RWPE2 (cell line): ENCODE measurements at regions not wholly inside any gene's neighbourhood (a gene's known extent, or its start where the extent isn't known, plus 50 kb on each side); places are given as distances from the start of the nearest gene placed in this dataset.
A peak's percentile ranks its signal among the peaks of the same experiment; 100 is the strongest.

Experiments used
- ATAC-seq: fragments of 200-7000 bp; cut with Tn5 transposase; 3 replicates; pipeline ENCODE4 v1.9.1; 2021; ENCODE audit warnings: low read depth
- DNase-seq: peaks from one replicate; pipeline ENCODE4 v3.0.0-alpha.2; 2020; ENCODE audit warnings: low spot score
- H3K27ac ChIP-seq: fragments of 450-650 bp; 2 replicates; pipeline ENCODE4 v1.5.1; 2017; ENCODE audit warnings: mild to moderate bottlenecking; ENCODE audit not compliant: poor library complexity, severe bottlenecking
- H3K27me3 ChIP-seq: fragments of 250-450 bp; sonication (Bioruptor Pico); 2 replicates; pipeline ENCODE4 v1.5.1; 2021; ENCODE audit warnings: mild to moderate bottlenecking, moderate library complexity; ENCODE audit not compliant: insufficient read depth, poor library complexity, severe bottlenecking
- H3K36me3 ChIP-seq: fragments of 250-450 bp; sonication (Bioruptor Pico); 2 replicates; pipeline ENCODE4 v1.5.1; 2020; ENCODE audit warnings: low read depth, mild to moderate bottlenecking, moderate library complexity
- H3K4me1 ChIP-seq: fragments of 250-450 bp; sonication (Bioruptor Pico); 2 replicates; pipeline ENCODE4 v1.5.1; 2021; ENCODE audit warnings: mild to moderate bottlenecking, moderate library complexity; ENCODE audit not compliant: insufficient read depth, poor library complexity, severe bottlenecking
- H3K4me3 ChIP-seq: fragments of 250-450 bp; sonication (Bioruptor Pico); 2 replicates; pipeline ENCODE4 v1.5.1; 2021; ENCODE audit warnings: mild to moderate bottlenecking, moderate library complexity; ENCODE audit not compliant: severe bottlenecking
- H3K9me3 ChIP-seq: fragments of 250-450 bp; sonication (Bioruptor Pico); 2 replicates; pipeline ENCODE4 v1.5.1; 2021; ENCODE audit warnings: mild to moderate bottlenecking, moderate library complexity; ENCODE audit not compliant: severe bottlenecking
- CTCF ChIP-seq: fragments of 450-650 bp; IDR thresholded peaks from one replicate; pipeline ENCODE4 v1.5.1; 2017; ENCODE audit warnings: mild to moderate bottlenecking, moderate library complexity; ENCODE audit not compliant: poor library complexity, severe bottlenecking

- no peaks in the 10 kb centered on the region for H3K9me3 ChIP-seq
- no peak overlapping the region for H3K4me3 ChIP-seq
- DNase-seq = no peak
- H3K27me3 ChIP-seq = no peaks in the 10 kb centered on the region
- no peaks in the 10 kb centered on the region for H3K4me1 ChIP-seq
- H3K27ac ChIP-seq = no peak overlapping the region
- no peak for ATAC-seq
- H3K36me3 ChIP-seq = no peaks in the 10 kb centered on the region
- TF ChIP-seq CTCF = no peak
Measured at GRCh38 chr2:18999198-18999597, 359.2 kb downstream of the OSR1 start.

- no peaks in the 10 kb centered on the region for H3K9me3 ChIP-seq
- no peak overlapping the region for H3K27ac ChIP-seq
- no peaks in the 10 kb centered on the region for H3K36me3 ChIP-seq
- no peaks in the 10 kb centered on the region for H3K4me1 ChIP-seq
- TF ChIP-seq CTCF = no peak
- no peaks in the 10 kb centered on the region for H3K27me3 ChIP-seq
- DNase-seq = no peak
- ATAC-seq = no peak
- H3K4me3 ChIP-seq = no peak overlapping the region
Measured at GRCh38 chr2:18998491-18998890, 359.9 kb downstream of the OSR1 start.

GRCh38 chr2:18993756-18994338, 364.6 kb downstream of the OSR1 start:
- no peak for ATAC-seq
- TF ChIP-seq CTCF = no peak
- H3K4me3 ChIP-seq = no peak overlapping the region

GRCh38 chr2:18991177-18992168, 366.9 kb downstream of the OSR1 start:
- H3K4me3 ChIP-seq = no peak overlapping the region
- no peak for DNase-seq
- H3K27ac ChIP-seq = peak overlapping the region; percentile 83
- peak; percentile 86 for ATAC-seq
- no peaks in the 10 kb centered on the region for H3K9me3 ChIP-seq
- H3K36me3 ChIP-seq = no peaks in the 10 kb centered on the region
- TF ChIP-seq CTCF = no peak
- peaks cover 28% of the 10 kb centered on the region for H3K4me1 ChIP-seq
- no peaks in the 10 kb centered on the region for H3K27me3 ChIP-seq

More at GRCh38 chr2:18993756-18994338, 364.6 kb downstream of the OSR1 start:
- Histone ChIP-seq H3K4me1 (peaks cover 18% of the 10 kb centered on the region), H3K36me3 (no peaks in the 10 kb centered on the region), H3K27ac (no peak overlapping the region), H3K9me3 (no peaks in the 10 kb centered on the region), H3K27me3 (no peaks in the 10 kb centered on the region)
- no peak for DNase-seq
